ENCODE measurements at regions not wholly inside any gene's neighbourhood (a gene's known extent, or its start where the extent isn't known, plus 50 kb on each side); places are given as distances from the start of the nearest gene placed in this dataset.
"Not testable (repeated sequence)": the region's sequence is repeated elsewhere in the genome, so short reads cannot be mapped to it uniquely, and the experiment has no call there.

- H3K4me3 ChIP-seq, result no peak overlapping the region
- TF ChIP-seq POLR2A (IDR thresholded peaks at IDR 0.05), result no peak
- H3K9me3 ChIP-seq, result no peaks in the 10 kb centered on the region
- intact Hi-C loops (cut with DNase I; ENCODE audit: low total_unique reads), result no loop called here
- no peaks in the 10 kb centered on the region for H3K36me3 ChIP-seq (ENCODE audit: low read depth, missing control alignments)
- H3K27me3 ChIP-seq, result no peaks in the 10 kb centered on the region
- no peaks in the 10 kb centered on the region for H3K4me1 ChIP-seq
- H3K27ac ChIP-seq, result no peak overlapping the region
- WGBS, 2 donors, result 86 to 92% methylated on average over 2 of the region's 2 CpGs
- DNase-seq, result no peak
Measured at GRCh38 chr12:83451189-83451588, 764.5 kb downstream of the TMTC2 start.

GRCh38 chr12:83434600-83434999 lies 747.9 kb downstream of the TMTC2 start:
- H3K27me3 ChIP-seq, result no peaks in the 10 kb centered on the region
- no peak overlapping the region for H3K4me3 ChIP-seq
- intact Hi-C loops (cut with DNase I; ENCODE audit: low total_unique reads), result no loop called here
- DNase-seq, result no peak
- no peaks in the 10 kb centered on the region for H3K4me1 ChIP-seq
- no peaks in the 10 kb centered on the region for H3K36me3 ChIP-seq (ENCODE audit: low read depth, missing control alignments)
- no peak for TF ChIP-seq POLR2A (IDR thresholded peaks at IDR 0.05)
- no peak for TF ChIP-seq CTCF (IDR thresholded peaks at IDR 0.05)
- H3K9me3 ChIP-seq, result no peaks in the 10 kb centered on the region
- 40 to 57% methylated on average over 1 of the region's 1 CpG for WGBS, 2 donors
- H3K27ac ChIP-seq, result no peak overlapping the region

GRCh38 chr12:83432176-83432719 lies 745.5 kb downstream of the TMTC2 start:
- no peak for DNase-seq
- Histone ChIP-seq H3K4me3 (no peak overlapping the region), H3K9me3 (no peaks in the 10 kb centered on the region), H3K27me3 (no peaks in the 10 kb centered on the region), H3K27ac (no peak overlapping the region), H3K4me1 (no peaks in the 10 kb centered on the region), H3K36me3 (ENCODE audit: low read depth, missing control alignments) (no peaks in the 10 kb centered on the region)
- WGBS, 2 donors, result 91 to 100% methylated on average over 3 of the region's 3 CpGs
- intact Hi-C loops (cut with DNase I; ENCODE audit: low total_unique reads), result no loop called here
- TF ChIP-seq CTCF (IDR thresholded peaks at IDR 0.05) (no peak), POLR2A (IDR thresholded peaks at IDR 0.05) (no peak)

DNA sequence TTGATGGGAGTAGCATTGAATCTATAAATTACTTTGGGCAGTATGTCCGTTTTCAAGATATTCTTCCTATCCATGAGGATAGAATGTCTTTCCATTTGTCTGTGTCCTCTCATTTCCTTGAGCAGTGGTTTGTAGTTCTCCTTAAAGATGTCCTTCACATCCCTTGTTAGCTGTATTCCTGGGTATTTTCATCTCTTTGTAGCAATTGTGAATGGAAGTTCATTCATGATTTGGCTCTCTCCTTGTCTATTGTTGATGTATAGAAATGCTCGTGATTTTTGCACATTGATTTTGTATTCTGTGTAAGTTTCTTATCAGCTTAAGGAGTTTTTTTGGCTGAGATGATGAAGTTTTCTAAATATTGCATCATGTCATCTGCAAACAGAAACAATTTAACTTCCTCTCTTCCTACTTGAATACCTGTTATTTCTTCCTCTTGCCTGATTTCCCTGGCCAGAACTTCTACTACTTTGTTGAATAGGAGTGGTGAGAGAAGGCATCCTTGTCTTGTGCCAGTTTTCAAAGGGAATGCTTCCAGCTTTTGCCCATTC lies 741.0 kb downstream of the TMTC2 start:
- H3K27me3 ChIP-seq; H3K9me3 ChIP-seq; H3K4me1 ChIP-seq; DNase-seq; H3K36me3 ChIP-seq (ENCODE audit: low read depth, missing control alignments); H3K4me3 ChIP-seq; intact Hi-C loops (cut with DNase I; ENCODE audit: low total_unique reads); H3K27ac ChIP-seq: not testable (repeated sequence)
- 73 to 83% methylated on average over 2 of the region's 2 CpGs for WGBS, 2 donors

DNA sequence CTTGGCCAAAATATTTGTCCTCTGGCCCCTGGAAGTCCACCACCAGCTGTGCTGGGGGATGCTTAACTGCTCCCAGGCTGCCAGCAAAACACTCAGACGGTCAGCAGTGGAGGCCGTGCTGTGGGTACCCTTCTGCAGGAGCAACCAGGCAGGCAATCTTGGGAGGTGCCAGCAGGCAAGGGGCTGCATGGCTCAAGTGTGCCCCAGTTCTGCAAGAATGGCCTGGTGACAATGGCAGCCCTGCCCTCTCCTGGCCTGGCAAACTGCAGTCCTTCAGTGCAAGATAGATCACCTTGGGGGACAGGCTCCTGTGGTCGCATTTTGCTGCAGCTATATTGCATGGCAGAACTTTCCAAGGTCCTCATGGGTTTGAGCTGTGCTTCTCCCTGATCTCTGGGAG lies 728.3 kb downstream of the TMTC2 start:
- Histone ChIP-seq H3K9me3 (no peaks in the 10 kb centered on the region), H3K4me1 (no peaks in the 10 kb centered on the region), H3K27ac (no peak overlapping the region), H3K27me3 (no peaks in the 10 kb centered on the region), H3K4me3 (no peak overlapping the region), H3K36me3 (ENCODE audit: low read depth, missing control alignments) (no peaks in the 10 kb centered on the region)
- intact Hi-C loops (cut with DNase I; ENCODE audit: low total_unique reads), result no loop called here
- DNase-seq, result no peak
- TF ChIP-seq CTCF (IDR thresholded peaks at IDR 0.05) (no peak), POLR2A (IDR thresholded peaks at IDR 0.05) (no peak)
- 76 to 83% methylated on average over 2 to 3 of the region's 3 CpGs for WGBS, 2 donors

DNA sequence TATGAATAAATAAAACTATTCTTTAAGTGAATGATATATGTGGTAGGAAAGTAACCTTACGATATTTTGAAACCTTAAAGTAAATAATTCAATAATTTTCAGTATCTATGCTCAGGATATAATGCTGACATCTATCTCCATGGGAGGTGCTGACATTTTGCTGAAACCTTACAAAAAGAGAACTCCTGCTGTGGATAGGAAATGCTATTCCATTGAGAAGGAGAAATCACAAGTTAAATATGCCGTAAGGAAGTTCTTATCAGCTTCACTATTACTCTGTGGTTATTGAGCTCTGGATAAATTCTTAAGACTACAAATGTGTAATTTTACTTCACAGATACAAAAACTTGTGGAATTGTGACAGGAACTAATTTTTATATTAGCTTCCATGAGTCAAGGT lies 722.1 kb downstream of the TMTC2 start:
- Histone ChIP-seq H3K27ac (no peak overlapping the region), H3K4me1 (no peaks in the 10 kb centered on the region), H3K4me3 (no peak overlapping the region), H3K9me3 (no peaks in the 10 kb centered on the region), H3K27me3 (no peaks in the 10 kb centered on the region), H3K36me3 (ENCODE audit: low read depth, missing control alignments) (no peaks in the 10 kb centered on the region)
- intact Hi-C loops (cut with DNase I; ENCODE audit: low total_unique reads), result no loop called here
- TF ChIP-seq POLR2A (IDR thresholded peaks at IDR 0.05) (no peak), CTCF (IDR thresholded peaks at IDR 0.05) (no peak)
- DNase-seq, result no peak
- WGBS, 2 donors, result 78 to 83% methylated on average over 2 of the region's 2 CpGs
